ENCODE measurements at regions not wholly inside any gene's neighbourhood (a gene's known extent, or its start where the extent isn't known, plus 50 kb on each side); places are given as distances from the start of the nearest gene placed in this dataset.
A peak's percentile ranks its signal among the peaks of the same experiment; 100 is the strongest.
"Not testable (repeated sequence)": the region's sequence is repeated elsewhere in the genome, so short reads cannot be mapped to it uniquely, and the experiment has no call there.

- no peak for DNase-seq
Measured at GRCh38 chr14:37848985-37849621, 253.7 kb downstream of the TTC6 start.

DNA sequence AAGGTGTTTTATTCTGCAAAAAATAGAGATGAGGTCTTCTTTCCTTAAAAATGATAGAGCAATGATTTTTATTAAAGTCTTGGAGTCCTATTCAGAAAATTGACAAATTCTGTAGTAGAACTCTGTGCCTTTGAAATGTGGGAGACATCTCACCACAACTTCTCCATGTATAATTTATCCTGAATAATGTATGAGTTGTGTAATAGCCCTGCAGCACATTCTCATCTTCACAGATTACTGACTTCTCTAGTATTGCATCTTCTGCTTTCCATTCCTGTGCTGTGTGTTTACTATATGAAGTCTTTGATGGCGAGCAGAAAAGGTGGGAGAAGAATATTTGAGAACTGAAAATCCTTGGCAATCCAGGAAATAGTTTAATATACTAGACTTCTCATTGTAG, 255.6 kb downstream of the TTC6 start:
- DNase-seq, result no peak

GRCh38 chr14:37855871-37856270, 260.4 kb downstream of the TTC6 start:
- DNase-seq, result no peak

DNA sequence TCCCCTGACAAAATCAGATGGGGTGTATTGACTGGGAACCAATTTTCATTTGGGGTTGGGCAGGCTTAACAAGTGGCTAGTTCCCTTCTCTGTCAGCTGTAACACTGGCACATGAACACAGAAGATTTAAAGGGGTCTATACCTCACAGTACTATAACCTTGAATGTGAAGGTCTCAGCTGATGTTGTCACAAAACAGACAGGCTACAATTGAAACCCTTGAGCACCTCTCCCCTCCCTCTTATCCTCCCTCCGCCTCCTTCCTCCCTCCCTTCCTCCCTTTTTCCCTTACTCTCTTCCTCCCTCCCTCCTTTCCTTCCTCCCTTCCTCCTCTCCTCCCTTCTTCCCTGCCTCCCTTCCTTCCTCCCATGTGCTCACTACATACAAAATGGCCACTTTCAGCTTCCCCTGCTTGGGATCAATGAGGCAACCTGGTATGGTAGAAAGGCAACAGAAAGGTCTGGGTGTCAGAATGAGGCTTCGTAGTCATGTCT, 262.4 kb downstream of the TTC6 start:
- DNase-seq, result no peak

DNA sequence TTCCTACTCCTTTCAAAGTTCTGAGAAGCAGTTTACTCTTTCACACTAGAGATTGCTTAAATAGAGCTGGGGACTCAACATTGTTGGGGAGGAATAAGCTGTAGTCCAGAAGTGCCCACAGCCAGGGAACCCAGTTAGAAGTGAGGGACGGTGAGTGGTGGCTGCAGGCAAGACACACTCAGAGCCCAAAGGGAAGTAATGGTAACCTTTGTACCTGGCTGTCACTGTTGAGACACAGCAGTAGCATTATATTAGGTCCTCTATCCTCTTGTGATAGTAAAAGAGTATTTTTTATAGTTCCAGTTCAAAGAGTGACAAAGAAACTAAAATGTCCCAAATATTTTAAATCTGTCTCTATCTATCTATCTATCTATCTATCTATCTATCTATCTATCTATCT, 263.3 kb downstream of the TTC6 start:
- DNase-seq, result no peak

DNA sequence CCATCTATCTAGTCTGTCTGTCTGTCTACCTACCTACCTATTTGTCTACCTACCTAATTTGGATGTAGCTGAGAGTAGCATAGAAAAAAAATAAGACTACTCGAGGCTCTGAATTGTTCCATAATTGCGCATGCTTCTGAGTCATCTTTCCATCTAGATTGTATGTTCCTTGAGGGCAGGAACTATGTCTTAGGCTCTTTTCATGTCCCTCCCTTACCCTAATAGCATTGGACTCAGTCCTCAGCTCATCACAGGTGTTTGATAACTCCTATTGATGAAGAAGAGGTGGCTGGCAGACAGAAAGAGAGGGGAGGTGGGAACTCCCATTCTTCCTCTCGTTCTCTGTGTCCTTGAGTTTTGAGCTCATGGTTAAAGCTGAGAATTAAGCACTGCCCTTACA, 263.7 kb downstream of the TTC6 start:
- no peak for DNase-seq

DNA sequence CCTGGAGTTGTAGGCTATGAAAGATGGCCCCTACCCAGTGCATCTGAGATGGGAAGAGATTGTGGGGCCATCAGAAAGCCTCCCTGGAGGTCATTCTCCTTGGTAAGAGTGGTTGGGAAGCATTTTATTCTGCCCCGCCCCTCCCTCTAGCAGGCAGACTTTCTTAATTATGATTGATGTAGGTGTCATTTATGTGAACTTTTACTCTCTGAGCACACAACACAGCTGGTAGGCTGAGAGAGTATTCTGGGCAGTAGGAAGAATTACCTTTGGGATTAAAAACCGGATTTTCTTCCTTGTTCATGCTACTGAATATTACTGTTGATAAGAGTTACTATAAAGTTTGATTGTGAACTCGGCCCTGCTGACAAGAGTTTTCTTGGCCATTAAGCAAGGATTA, 266.8 kb downstream of the TTC6 start:
- DNase-seq, result no peak

GRCh38 chr14:37864128-37864527, 268.7 kb downstream of the TTC6 start:
- DNase-seq, result no peak

DNA sequence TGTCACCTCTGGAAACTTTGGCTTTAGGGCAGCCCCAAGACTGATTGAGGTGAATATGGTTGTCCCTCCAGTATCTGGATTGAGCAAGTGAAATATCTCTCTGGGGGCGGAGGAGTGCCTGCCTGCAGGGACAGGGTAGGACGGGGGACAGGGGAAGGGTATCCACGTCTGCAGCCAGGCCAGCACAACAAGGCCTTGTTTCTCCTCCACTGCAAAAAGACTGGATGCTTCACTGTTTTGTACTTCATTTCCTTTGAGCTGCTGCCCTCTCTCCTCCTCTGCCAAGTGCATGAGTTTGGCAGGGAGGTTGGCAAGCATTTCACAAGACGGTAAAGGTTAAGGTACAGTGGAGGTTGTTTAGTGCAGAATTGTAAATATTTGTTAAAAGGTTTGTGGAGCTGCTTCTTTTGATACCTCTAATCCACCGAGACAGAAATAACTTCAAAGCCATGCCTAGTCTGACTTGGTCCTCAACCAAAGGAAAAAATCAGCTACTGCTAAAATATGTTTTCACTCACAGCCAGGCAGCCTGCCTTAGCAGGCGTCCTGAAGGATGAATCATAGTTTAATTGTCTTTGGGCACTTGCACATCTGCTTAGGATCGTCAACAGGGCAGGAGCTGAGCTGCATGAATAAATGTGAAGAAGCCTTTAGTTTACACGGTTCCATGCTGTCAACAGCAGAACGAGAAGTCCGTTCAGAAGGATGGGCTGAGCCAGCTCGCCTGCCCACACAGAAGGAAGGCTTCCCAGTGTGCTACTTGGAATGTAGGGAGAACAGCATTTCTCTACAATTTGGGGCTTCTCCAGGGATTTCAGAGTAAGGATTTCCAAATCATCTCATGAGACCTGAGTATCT, 269.7 kb downstream of the TTC6 start:
- DNase-seq, result no peak

GRCh38 chr14:37865719-37866549, 270.5 kb downstream of the TTC6 start:
- no peak for DNase-seq

- DNase-seq, result peak; percentile 49
Measured at GRCh38 chr14:37869633-37870032, 274.2 kb downstream of the TTC6 start.

GRCh38 chr14:37870170-37870569, 274.7 kb downstream of the TTC6 start:
- no peak for DNase-seq

DNA sequence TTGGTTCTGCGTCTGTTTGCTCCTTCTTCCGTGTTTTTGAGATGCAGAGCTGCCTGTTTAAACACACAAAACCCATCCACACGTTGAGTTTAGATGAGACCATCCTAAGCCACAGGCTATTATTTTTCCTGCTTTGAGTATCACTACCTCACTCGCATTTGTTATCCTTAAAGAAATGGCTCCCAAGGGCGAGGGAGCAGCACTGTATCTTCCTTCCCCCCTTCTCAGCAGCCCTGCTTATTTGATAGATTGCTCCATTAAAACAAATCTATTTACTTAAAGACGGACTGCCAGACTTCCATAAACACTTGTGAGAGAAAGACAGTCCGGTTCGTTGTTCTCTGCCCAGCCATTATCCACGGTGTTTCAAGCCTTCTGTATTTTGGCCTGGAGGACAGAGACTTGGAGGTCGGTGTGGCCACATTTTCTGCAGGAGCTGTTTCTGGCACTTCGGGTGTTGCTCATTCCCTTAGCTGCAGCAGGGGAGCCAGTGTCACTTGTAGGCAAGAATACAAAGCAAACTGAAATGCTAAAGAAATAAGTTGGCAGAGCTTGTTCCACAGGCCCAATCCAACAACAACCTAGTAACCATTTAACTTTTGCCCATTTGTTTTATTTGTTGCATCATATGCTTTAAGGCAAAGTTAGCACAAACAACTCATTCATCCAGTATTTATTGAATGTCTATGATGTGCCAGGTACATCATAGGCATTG, 275.4 kb downstream of the TTC6 start:
- DNase-seq, result peak; percentile 57

GRCh38 chr14:37874065-37874428, 278.6 kb downstream of the TTC6 start:
- DNase-seq, result not testable (repeated sequence)

- DNase-seq, result peak; percentile 62
Measured at GRCh38 chr14:37874429-37875109, 279.1 kb downstream of the TTC6 start.

DNA sequence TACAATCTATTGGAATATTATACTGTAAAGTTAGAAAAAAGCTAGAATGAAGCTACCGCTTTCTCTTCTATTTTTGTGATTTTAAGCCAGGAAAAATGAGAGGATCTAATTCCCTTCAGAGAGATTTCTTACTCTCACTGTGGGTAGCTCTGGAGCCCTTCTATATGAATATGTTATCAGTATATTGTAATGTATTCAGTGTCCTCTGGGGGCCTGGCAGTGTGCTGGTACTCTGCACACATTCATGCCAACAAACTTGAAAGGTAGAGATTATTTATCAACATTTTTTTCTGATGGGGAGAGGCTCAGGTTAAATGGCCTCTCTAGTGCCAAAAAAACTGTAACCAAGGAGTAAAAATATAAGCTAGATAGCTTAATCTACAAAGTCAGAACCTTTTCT, 292.8 kb downstream of the TTC6 start:
- DNase-seq, result no peak

GRCh38 chr14:37889087-37889486, 293.7 kb downstream of the TTC6 start:
- no peak for DNase-seq

- no peak for DNase-seq
Measured at GRCh38 chr14:37890095-37890494, 294.7 kb downstream of the TTC6 start.

DNA sequence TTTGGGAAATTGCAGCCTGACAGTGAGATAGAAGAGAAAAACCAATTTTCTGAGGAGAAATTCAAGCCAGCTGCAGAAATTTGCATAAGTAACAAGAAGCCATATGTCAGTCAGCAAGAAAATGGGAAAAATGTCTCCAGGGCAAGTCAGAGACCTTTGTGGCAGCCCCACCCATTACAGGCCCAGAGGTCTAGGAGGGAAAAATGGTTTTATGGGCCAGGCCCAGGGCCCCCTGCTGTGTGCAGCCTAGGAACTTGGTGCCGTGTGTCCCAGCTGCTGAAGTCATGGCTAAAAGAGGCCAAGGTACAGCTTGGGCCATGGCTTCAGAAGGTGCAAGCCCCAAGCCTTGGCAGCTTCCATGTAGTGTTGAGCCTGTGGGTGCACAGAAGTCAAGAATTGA, 296.1 kb downstream of the TTC6 start:
- not testable (repeated sequence) for DNase-seq

GRCh38 chr14:37894463-37894862, 299.0 kb downstream of the TTC6 start:
- DNase-seq, result no peak

- DNase-seq, result no peak
Measured at GRCh38 chr14:37899365-37899764, 303.9 kb downstream of the TTC6 start.

GRCh38 chr14:37900561-37900960, 305.1 kb downstream of the TTC6 start:
- no peak for DNase-seq
